A673 (cell line): ENCODE measurements at regions not wholly inside any gene's neighbourhood (a gene's known extent, or its start where the extent isn't known, plus 50 kb on each side); places are given as distances from the start of the nearest gene placed in this dataset.

Source experiments
- CTCF ChIP-seq: fragments of 300-800, 200-600 bp; sonication (generic); conservative IDR thresholded peaks from 2 replicates; pipeline ENCODE4 v1.5.1; 2017; ENCODE audit warnings: low read depth, mild to moderate bottlenecking, antibody characterized with exemption, low read length, moderate library complexity, mixed read lengths
- EZH2 ChIP-seq: fragments of 200-600 bp; sonication (generic); IDR thresholded peaks from 2 replicates; pipeline ENCODE4 v1.6.1; 2017; ENCODE audit warnings: borderline replicate concordance, low read depth, mild to moderate bottlenecking, mixed read lengths, antibody characterized with exemption, low read length; ENCODE audit not compliant: poor library complexity, severe bottlenecking

- no peak for TF ChIP-seq CTCF
- TF ChIP-seq EZH2 = no peak
Measured at GRCh38 chr14:98370352-98370751, 901.6 kb downstream of the BCL11B start.
